Breast epithelium (tissue), 4 donors: ENCODE measurements at regions not wholly inside any gene's neighbourhood (a gene's known extent, or its start where the extent isn't known, plus 50 kb on each side); places are given as distances from the start of the nearest gene placed in this dataset.

Experiments used
- DNase-seq, 2 donors: peaks; one replicate each; pipeline ENCODE4 v3.0.0-alpha.2; 2019; ENCODE audit warnings: low spot score in 2 of 2
- H3K27ac ChIP-seq, 2 donors: fragments of 200-600 bp; sonication (generic) in 1 of 2; one replicate each; pipeline ENCODE4 v1.5.1; 2016 to 2019; ENCODE audit warnings: mild to moderate bottlenecking in 1 of 2
- H3K27me3 ChIP-seq, 2 donors: fragments of 200-600 bp; sonication (generic) in 1 of 2; one replicate each; pipeline versions ENCODE4 v1.5.1 to v1.6.0; 2017 to 2019; ENCODE audit warnings: control low read depth in 1 of 2, mild to moderate bottlenecking in 1 of 2
- H3K36me3 ChIP-seq: fragments of 200-600 bp; one replicate; pipeline ENCODE4 v1.5.1; 2019
- H3K4me1 ChIP-seq, 2 donors: fragments of 200-600 bp; sonication (generic); one replicate each; pipeline ENCODE4 v1.5.1; 2016 to 2019; ENCODE audit warnings: control low read depth in 1 of 2
- H3K4me3 ChIP-seq, 3 donors: fragments of 200-600 bp; sonication (generic); 1 replicate in 2 of 3; 2 replicates in 1 of 3; pipeline ENCODE4 v1.5.1; 2016 to 2019; ENCODE audit warnings: mild to moderate bottlenecking in 3 of 3, moderate library complexity in 2 of 3
- H3K9me3 ChIP-seq, 2 donors: fragments of 200-600 bp; sonication (generic) in 1 of 2; one replicate each; pipeline ENCODE4 v1.5.1; 2016 to 2019; ENCODE audit warnings: control low read depth in 1 of 2
- CTCF ChIP-seq, 3 donors: fragments of 450-650 bp; IDR thresholded peaks; one replicate each; pipeline ENCODE4 v1.5.1; 2016 to 2017; ENCODE audit warnings: antibody characterized with exemption in 3 of 3, mild to moderate bottlenecking in 3 of 3, moderate library complexity in 3 of 3
- POLR2A ChIP-seq: fragments of 450-650 bp; IDR thresholded peaks from one replicate; pipeline ENCODE4 v1.6.1; 2016; ENCODE audit warnings: antibody characterized with exemption, mild to moderate bottlenecking, moderate library complexity
- POLR2AphosphoS5 ChIP-seq, 3 donors: sonication (generic); formaldehyde crosslinking; IDR thresholded peaks; one replicate each; pipeline ENCODE4 v1.6.1; 2017; ENCODE audit warnings: antibody characterized with exemption in 3 of 3
- intact Hi-C: fragments of 100-400 bp; cut with DNase I; formaldehyde crosslinking; loops from one replicate; pipeline ENCODE4 v1.15.1; 2023; ENCODE audit warnings: low total_unique reads

GRCh38 chr15:31470756-31471155 lies 144.1 kb downstream of the KLF13 start:
- H3K4me1 ChIP-seq = no peaks in the 10 kb centered on the region
- H3K27me3 ChIP-seq = peaks cover 0 to 7% of the 10 kb centered on the region in 2 donors
- intact Hi-C loops = no loop called here
- H3K36me3 ChIP-seq = no peaks in the 10 kb centered on the region
- no peak overlapping the region for H3K27ac ChIP-seq
- no peaks in the 10 kb centered on the region for H3K9me3 ChIP-seq
- no peak overlapping the region for H3K4me3 ChIP-seq
- no peak for TF ChIP-seq POLR2A
- no peak for TF ChIP-seq POLR2AphosphoS5 (IDR thresholded peaks at IDR 0.05)
- TF ChIP-seq CTCF (IDR thresholded peaks at IDR 0.05) = no peak
- no peak for DNase-seq

DNA sequence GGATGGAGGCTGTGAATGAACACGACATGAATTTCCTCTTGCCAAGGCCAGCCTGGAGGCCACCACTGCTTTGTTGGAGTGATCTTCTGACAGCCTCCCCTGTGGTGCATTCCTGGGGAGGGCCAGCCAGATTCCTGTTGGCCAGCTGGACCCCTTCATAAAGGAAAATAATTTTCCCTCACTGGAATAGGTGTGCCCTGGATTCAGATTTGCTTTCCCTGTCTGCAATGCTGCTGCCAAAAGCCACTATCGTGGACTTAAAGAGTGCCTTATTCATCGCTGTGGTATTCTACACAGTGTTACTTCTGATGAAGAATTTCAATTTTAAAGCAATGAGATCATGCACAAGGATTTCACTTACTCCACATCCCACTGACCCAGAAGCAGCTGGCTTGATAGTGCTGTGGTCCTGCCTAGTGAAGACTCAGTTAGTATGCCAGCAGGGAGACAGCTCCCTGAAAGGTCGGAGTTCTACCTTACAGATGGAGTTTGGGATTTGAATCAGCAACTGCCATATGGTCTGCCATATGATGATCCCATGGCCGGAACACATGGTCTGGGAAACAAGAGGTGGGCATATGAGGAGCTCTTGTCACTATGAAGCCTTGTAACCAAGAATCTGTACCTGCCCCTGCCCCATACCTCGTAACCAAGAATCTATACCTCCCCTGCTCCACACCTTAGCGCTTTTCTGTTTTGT lies 145.2 kb downstream of the KLF13 start:
- TF ChIP-seq CTCF (IDR thresholded peaks at IDR 0.05) = no peak
- Histone ChIP-seq H3K4me3 (no peak overlapping the region), H3K27ac (no peak overlapping the region), H3K36me3 (no peaks in the 10 kb centered on the region), H3K4me1 (no peaks in the 10 kb centered on the region), H3K9me3 (no peaks in the 10 kb centered on the region), H3K27me3 (peaks cover 0 to 7% of the 10 kb centered on the region in 2 donors)
- no peak for DNase-seq
- intact Hi-C loops = no loop called here

DNA sequence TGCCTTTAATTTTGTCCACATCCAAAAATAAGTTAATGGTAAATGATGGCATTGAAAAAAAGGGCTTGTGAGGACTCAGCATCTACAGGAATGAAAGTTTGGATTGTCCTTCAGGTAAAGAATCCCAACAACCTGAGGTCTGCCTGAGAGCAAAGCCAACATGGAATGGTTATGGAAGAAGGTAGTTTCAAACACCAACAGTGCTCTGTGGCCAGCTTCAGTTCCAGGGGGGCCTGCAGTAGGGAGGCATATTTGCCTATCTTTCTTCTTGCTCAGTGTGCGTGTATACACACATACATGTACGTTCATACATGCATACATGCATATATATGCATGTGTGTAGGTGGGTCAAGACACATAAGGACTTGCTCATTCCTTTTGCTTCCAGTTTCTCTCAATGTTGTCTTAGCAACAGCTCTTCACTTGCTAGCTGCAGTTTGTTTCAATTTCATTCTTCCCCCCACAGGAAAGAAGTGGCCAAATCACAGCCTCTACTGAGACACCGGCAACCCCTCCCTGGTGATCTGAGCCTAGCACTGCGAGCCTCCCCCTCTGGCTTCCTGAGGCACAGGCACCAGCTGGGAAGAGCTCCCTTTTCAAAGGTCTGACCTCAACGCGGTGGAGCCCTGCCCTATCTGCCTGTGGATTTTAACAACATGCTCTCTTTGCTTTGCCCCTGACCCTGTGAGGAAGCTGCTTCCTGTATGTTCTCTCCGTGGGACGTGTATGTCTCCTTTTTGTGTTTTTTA lies 146.2 kb downstream of the KLF13 start:
- Histone ChIP-seq H3K36me3 (no peaks in the 10 kb centered on the region), H3K9me3 (no peaks in the 10 kb centered on the region), H3K4me1 (no peaks in the 10 kb centered on the region), H3K27me3 (peaks cover 0 to 7% of the 10 kb centered on the region in 2 donors), H3K4me3 (no peak overlapping the region), H3K27ac (no peak overlapping the region)
- no peak for TF ChIP-seq POLR2A
- TF ChIP-seq CTCF (IDR thresholded peaks at IDR 0.05) = no peak
- TF ChIP-seq POLR2AphosphoS5 (IDR thresholded peaks at IDR 0.05) = no peak
- no peak for DNase-seq
- intact Hi-C loops = no loop called here

DNA sequence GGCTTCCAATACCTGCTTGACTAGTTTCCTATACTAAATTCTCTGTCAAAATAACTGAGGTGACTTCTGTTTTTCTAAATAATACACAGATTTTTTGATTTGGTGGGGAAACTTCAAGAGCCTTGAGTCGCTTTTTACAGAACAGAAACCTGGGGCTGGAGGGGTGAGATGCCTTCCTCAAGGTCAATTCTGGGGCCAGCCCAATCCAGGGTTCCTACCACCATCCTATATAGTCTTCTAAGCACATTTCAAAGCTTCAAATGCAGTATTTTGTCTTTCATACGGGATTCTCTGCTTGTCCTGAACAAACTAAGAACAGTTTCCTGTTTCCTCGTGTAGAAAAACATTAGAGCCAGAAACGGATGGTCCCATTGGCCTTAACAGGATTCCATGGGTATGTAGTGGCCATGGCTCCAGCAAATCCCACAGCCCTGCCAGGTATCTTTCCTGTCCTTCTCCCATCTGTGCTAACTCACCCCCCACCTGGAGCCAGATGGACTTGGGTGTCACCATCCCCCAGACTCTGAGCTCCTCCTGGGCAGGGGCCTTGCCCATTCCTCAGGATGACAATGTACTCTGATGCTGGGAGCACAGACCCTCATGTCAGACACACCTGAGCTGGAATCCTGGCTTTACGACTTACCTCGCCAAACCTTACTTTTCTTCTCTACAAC lies 146.9 kb downstream of the KLF13 start:
- Histone ChIP-seq H3K4me1 (no peaks in the 10 kb centered on the region), H3K36me3 (no peaks in the 10 kb centered on the region), H3K4me3 (no peak overlapping the region), H3K9me3 (no peaks in the 10 kb centered on the region), H3K27me3 (peaks cover 0 to 7% of the 10 kb centered on the region in 2 donors), H3K27ac (no peak overlapping the region)
- TF ChIP-seq CTCF (IDR thresholded peaks at IDR 0.05) (no peak), POLR2AphosphoS5 (IDR thresholded peaks at IDR 0.05) (no peak), POLR2A (no peak)
- DNase-seq = no peak
- intact Hi-C loops = no loop called here
